H1 (cell line): ENCODE measurements at regions not wholly inside any gene's neighbourhood (a gene's known extent, or its start where the extent isn't known, plus 50 kb on each side); places are given as distances from the start of the nearest gene placed in this dataset.

Experiments
- CTCF ChIA-PET: fragments of 300-600 bp; sonication (Branson Sonifier 250); formaldehyde crosslinking; loops from one replicate; lab custom pipeline; 2021; ENCODE audit not compliant: partially characterized antibody; lab: Charles Lee
- POLR2A ChIA-PET: fragments of 300-600 bp; sonication (Branson Sonifier 250); formaldehyde crosslinking; loops from one replicate; lab custom pipeline; 2021; ENCODE audit warnings: inconsistent platforms; ENCODE audit not compliant: partially characterized antibody; lab: Charles Lee
- DNase-seq, 2 experiments: peaks; one replicate each; pipeline versions ENCODE4 v3.0.0 to v3.0.0-alpha.2; 2010 to 2022; ENCODE audit warnings: low spot score in 2 of 2, low read depth in 1 of 2, mixed read lengths in 1 of 2
- FAIRE-seq: peaks from 2 replicates; lab custom pipeline; 2011; peaks lifted over from hg19 to GRCh38; lab: Jason Lieb, UNC
- H2AFZ ChIP-seq: 2 replicates; pipeline ENCODE4 v1.8.1; 2012; ENCODE audit warnings: low read length, inconsistent platforms
- H2AK5ac ChIP-seq: 2 replicates; pipeline ENCODE4 v1.6.1; 2013; ENCODE audit warnings: low read depth, low read length
- H2BK120ac ChIP-seq: replicated peaks from 2 replicates; pipeline ENCODE3; 2013; ENCODE audit warnings: low read depth, low read length, inconsistent platforms
- H2BK12ac ChIP-seq: 2 replicates; pipeline ENCODE4 v1.6.1; 2013; ENCODE audit warnings: low read depth, low read length
- H2BK15ac ChIP-seq: 2 replicates; pipeline ENCODE4 v1.6.1; 2013; ENCODE audit warnings: low read length
- H2BK20ac ChIP-seq: 2 replicates; pipeline ENCODE4 v1.6.1; 2013; ENCODE audit warnings: low read length
- H2BK5ac ChIP-seq: 2 replicates; pipeline ENCODE4 v1.6.1; 2013; ENCODE audit warnings: low read depth, low read length
- H3K14ac ChIP-seq: 2 replicates; pipeline ENCODE4 v1.6.1; 2013; ENCODE audit warnings: inconsistent platforms; ENCODE audit not compliant: insufficient read length
- H3K18ac ChIP-seq: 2 replicates; pipeline ENCODE4 v1.6.1; 2013; ENCODE audit warnings: low read length; ENCODE audit errors: extremely low read depth
- H3K23ac ChIP-seq: 2 replicates; pipeline ENCODE4 v1.6.1; 2013; ENCODE audit warnings: inconsistent platforms; ENCODE audit not compliant: insufficient read length
- H3K23me2 ChIP-seq: 2 replicates; pipeline ENCODE4 v1.6.1; 2013; ENCODE audit warnings: low read depth, low read length
- H3K27ac ChIP-seq: 2 replicates; pipeline ENCODE4 v1.6.1; 2011; ENCODE audit warnings: low read depth, low read length, inconsistent platforms
- H3K27me3 ChIP-seq, 4 experiments: replicated peaks in 1 of 4; 1 replicate in 1 of 4; 2 replicates in 3 of 4; pipeline versions ENCODE4 v1.6.1 to v1.8.1; 2011 to 2013; ENCODE audit warnings: low read length in 3 of 4, mild to moderate bottlenecking in 3 of 4, inconsistent platforms in 2 of 4, mixed read lengths in 2 of 4, moderate library complexity in 1 of 4; ENCODE audit not compliant: control insufficient read depth in 3 of 4, insufficient read depth in 3 of 4; ENCODE audit errors: extremely low read depth in 1 of 4
- H3K36me3 ChIP-seq, 4 experiments: 2 replicates each; pipeline versions ENCODE4 v1.6.1 to v1.8.1; 2011 to 2013; ENCODE audit warnings: mild to moderate bottlenecking in 4 of 4, low read length in 3 of 4, moderate library complexity in 2 of 4, control low read depth in 1 of 4, inconsistent platforms in 1 of 4; ENCODE audit not compliant: insufficient read depth in 4 of 4, control insufficient read depth in 2 of 4
- H3K4ac ChIP-seq: replicated peaks from 2 replicates; pipeline ENCODE3; 2013; ENCODE audit warnings: low read length, low read depth, mixed read lengths, inconsistent platforms; ENCODE audit not compliant: insufficient read length
- H3K4me1 ChIP-seq, 4 experiments: replicated peaks in 1 of 4; 1 replicate in 1 of 4; 2 replicates in 3 of 4; pipeline versions ENCODE4 v1.6.1 to v1.8.1; 2011 to 2013; ENCODE audit warnings: low read length in 3 of 4, inconsistent platforms in 2 of 4, mixed read lengths in 1 of 4; ENCODE audit not compliant: insufficient read depth in 4 of 4, control insufficient read depth in 3 of 4
- H3K4me2 ChIP-seq, 2 experiments: 2 replicates each; pipeline versions ENCODE4 v1.6.1 to v1.8.1; 2011 to 2013; ENCODE audit warnings: low read depth in 2 of 2, low read length in 2 of 2, control low read depth in 1 of 2, inconsistent platforms in 1 of 2, mild to moderate bottlenecking in 1 of 2; ENCODE audit not compliant: insufficient read depth in 1 of 2
- H3K4me3 ChIP-seq, 4 experiments: fragments of 200-600, 300-600 bp in 1 of 4; sonication (generic), shearing (Covaris generic), sonication (Bioruptor Twin) in 1 of 4; 2 replicates each; pipeline versions ENCODE4 v1.5.1 to v1.8.1; 2011 to 2016; ENCODE audit warnings: low read length in 4 of 4, low read depth in 3 of 4, control low read depth in 2 of 4, inconsistent platforms in 2 of 4, mild to moderate bottlenecking in 2 of 4, mixed read lengths in 1 of 4, moderate library complexity in 1 of 4; ENCODE audit not compliant: insufficient read depth in 2 of 4; ENCODE audit errors: extremely low read depth in 1 of 4
- H3K56ac ChIP-seq: replicated peaks from 2 replicates; pipeline ENCODE3; 2013; ENCODE audit warnings: low read depth, mild to moderate bottlenecking, mixed read lengths, low read length, inconsistent platforms; ENCODE audit not compliant: insufficient read length
- H3K79me1 ChIP-seq: 2 replicates; pipeline ENCODE4 v1.6.1; 2013; ENCODE audit warnings: low read depth, low read length, control low read depth
- H3K79me2 ChIP-seq, 2 experiments: 2 replicates each; pipeline versions ENCODE4 v1.6.1 to v1.8.1; 2012 to 2013; ENCODE audit warnings: low read length in 2 of 2, mild to moderate bottlenecking in 2 of 2, inconsistent platforms in 1 of 2; ENCODE audit not compliant: insufficient read depth in 2 of 2, control insufficient read depth in 1 of 2
- H3K9ac ChIP-seq, 4 experiments: replicated peaks in 1 of 4; 1 replicate in 1 of 4; 2 replicates in 3 of 4; pipeline versions ENCODE4 v1.6.1 to v1.8.1; 2011 to 2013; ENCODE audit warnings: low read depth in 3 of 4, low read length in 3 of 4, control low read depth in 2 of 4, mild to moderate bottlenecking in 2 of 4, moderate library complexity in 2 of 4, inconsistent platforms in 1 of 4; ENCODE audit errors: extremely low read depth in 1 of 4
- H3K9me3 ChIP-seq, 2 experiments: 2 replicates each; pipeline versions ENCODE4 v1.6.1 to v1.8.1; 2012 to 2013; ENCODE audit warnings: mild to moderate bottlenecking in 2 of 2, moderate library complexity in 2 of 2, control low read depth in 1 of 2, inconsistent platforms in 1 of 2, low read depth in 1 of 2, low read length in 1 of 2, mixed read lengths in 1 of 2; ENCODE audit not compliant: insufficient read depth in 2 of 2
- H4K20me1 ChIP-seq, 2 experiments: replicated peaks in 1 of 2; 2 replicates each; pipeline versions ENCODE3 to v1.8.1; 2011 to 2013; ENCODE audit warnings: inconsistent platforms in 2 of 2, low read length in 2 of 2, mild to moderate bottlenecking in 1 of 2; ENCODE audit not compliant: insufficient read depth in 2 of 2, control insufficient read depth in 1 of 2
- H4K5ac ChIP-seq: 2 replicates; pipeline ENCODE4 v1.6.1; 2013; ENCODE audit warnings: low read length, low read depth, mixed read lengths, inconsistent platforms; ENCODE audit not compliant: insufficient read length
- H4K8ac ChIP-seq: 2 replicates; pipeline ENCODE4 v1.8.0; 2013; ENCODE audit warnings: mild to moderate bottlenecking, moderate library complexity, low read length, inconsistent platforms; ENCODE audit not compliant: insufficient read depth; ENCODE audit errors: extremely low read depth
- H4K91ac ChIP-seq: replicated peaks from 2 replicates; pipeline ENCODE3; 2013; ENCODE audit warnings: low read length, mixed read lengths, inconsistent platforms; ENCODE audit not compliant: insufficient read length
- CTCF ChIP-seq, 3 experiments: IDR thresholded peaks; 1 replicate in 2 of 3; 2 replicates in 1 of 3; pipeline versions ENCODE4 v1.5.1 to v1.6.1; 2011; ENCODE audit warnings: low read length in 3 of 3, mild to moderate bottlenecking in 3 of 3, inconsistent platforms in 2 of 3, low read depth in 1 of 3, moderate library complexity in 1 of 3; ENCODE audit not compliant: insufficient read depth in 1 of 3; ENCODE audit errors: control extremely low read depth in 1 of 3
- E2F6 ChIP-seq: IDR thresholded peaks from 2 replicates; pipeline ENCODE4 v1.6.1; 2012; ENCODE audit warnings: inconsistent platforms
- EGR1 ChIP-seq: IDR thresholded peaks from 2 replicates; pipeline ENCODE4 v1.6.1; 2011; ENCODE audit warnings: low read depth, low read length, borderline replicate concordance
- GTF2F1 ChIP-seq: IDR thresholded peaks from 2 replicates; pipeline ENCODE4 v1.6.1; 2012; ENCODE audit warnings: low read depth, low read length, improper control_type of control experiment, borderline replicate concordance
- JUN ChIP-seq: IDR thresholded peaks from 2 replicates; pipeline ENCODE4 v1.6.1; 2011; ENCODE audit warnings: low read depth, mild to moderate bottlenecking, improper control_type of control experiment, low read length
- KDM4A ChIP-seq: IDR thresholded peaks from one replicate; pipeline ENCODE4 v1.7.1; 2012; ENCODE audit warnings: low read depth, mild to moderate bottlenecking, moderate library complexity, low read length, inconsistent platforms; ENCODE audit not compliant: severe bottlenecking
- POLR2AphosphoS5 ChIP-seq: IDR thresholded peaks from 2 replicates; pipeline ENCODE4 v1.6.1; 2011; ENCODE audit warnings: low read depth, low read length
- RAD21 ChIP-seq, 2 experiments: IDR thresholded peaks in 1 of 2; conservative IDR thresholded peaks in 1 of 2; 2 replicates each; pipeline ENCODE4 v1.6.1; 2011; ENCODE audit warnings: low read depth in 2 of 2, low read length in 2 of 2, improper control_type of control experiment in 1 of 2, inconsistent platforms in 1 of 2, mild to moderate bottlenecking in 1 of 2, moderate library complexity in 1 of 2
- SAP30 ChIP-seq: fragments of 300-600 bp; sonication (generic); IDR thresholded peaks from 2 replicates; pipeline ENCODE4 v1.7.1; 2012; ENCODE audit warnings: low read length, moderate library complexity, mild to moderate bottlenecking, inconsistent platforms; ENCODE audit not compliant: insufficient read depth, insufficient replicate concordance
- WGBS, 2 experiments: shearing (Covaris generic) in 1 of 2; methylation state at CpG; one replicate each; pipeline versions ENCODE4 v1.1.6 to v1.1.7; 2013 to 2015; ENCODE audit warnings: low lambda C conversion rate in 2 of 2, mixed read lengths in 2 of 2, inconsistent platforms in 1 of 2, low coverage in 1 of 2, missing lambda C conversion rate in 1 of 2; ENCODE audit not compliant: insufficient replicate concordance in 2 of 2, insufficient coverage in 1 of 2, insufficient read length in 1 of 2; ENCODE audit errors: extremely low coverage in 1 of 2, missing lambda C conversion rate in 1 of 2; 5-methylcytosine and 5-hydroxymethylcytosine counted together

- no peak overlapping the region for H2BK15ac ChIP-seq
- no peak overlapping the region for H3K14ac ChIP-seq
- no peak overlapping the region for H3K18ac ChIP-seq
- H3K79me2 ChIP-seq, result no peaks in the 10 kb centered on the region
- H2BK12ac ChIP-seq, result no peak overlapping the region
- no peaks in the 10 kb centered on the region; a peak in 1 of 4 replicates for H3K9me3 ChIP-seq
- POLR2A ChIA-PET, result no interaction called here
- DNase-seq (no peak), FAIRE-seq (peak; percentile 73)
- H3K9ac ChIP-seq, result no peak overlapping the region
- H3K4me2 ChIP-seq, result no peak overlapping the region
- no peak overlapping the region for H2AK5ac ChIP-seq
- 35% methylated on average over 2 of the region's 2 CpGs; no CpG with 5 or more reads in 1 of the 2 experiments for WGBS, 2 experiments
- H4K91ac ChIP-seq, result no peak overlapping the region
- H3K79me1 ChIP-seq, result no peaks in the 10 kb centered on the region
- no peak overlapping the region for H4K5ac ChIP-seq
- no peaks in the 10 kb centered on the region for H3K23me2 ChIP-seq
- no peak overlapping the region for H3K23ac ChIP-seq
- H3K4me1 ChIP-seq, result no peaks in the 10 kb centered on the region
- H2BK5ac ChIP-seq, result no peak overlapping the region
- H3K27me3 ChIP-seq, result no peaks in the 10 kb centered on the region
- H3K36me3 ChIP-seq, result no peaks in the 10 kb centered on the region
- no peak overlapping the region for H3K4ac ChIP-seq
- H3K27ac ChIP-seq, result no peak overlapping the region
- H4K8ac ChIP-seq, result no peak overlapping the region
- H4K20me1 ChIP-seq, result no peaks in the 10 kb centered on the region
- no peak overlapping the region for H2BK20ac ChIP-seq
- H3K4me3 ChIP-seq, result no peak overlapping the region
- CTCF ChIA-PET, result interaction anchor here (0.6 to 5.6 kb wide), 26 partner anchors 9 to 1309 kb away, joined by 3 to 80 read pairs (median 3); partner anchors contain the start of gene DMRTA1
- no peak overlapping the region for H2AFZ ChIP-seq
- H3K56ac ChIP-seq, result no peak overlapping the region
- H2BK120ac ChIP-seq, result no peak overlapping the region
- TF ChIP-seq JUN (no peak), GTF2F1 (no peak), POLR2AphosphoS5 (no peak), SAP30 (no peak), EGR1 (no peak), RAD21 (IDR thresholded peaks at IDR 0.05 in 1 of 2, conservative IDR thresholded peaks at IDR 0.05 in 1 of 2; ENCODE audit: low read depth in 2 of 2, low read length in 2 of 2) (peak; percentile 92 to 95), KDM4A (no peak), E2F6 (no peak), CTCF (IDR thresholded peaks at IDR 0.05; ENCODE audit: control extremely low read depth in 1 of 3, insufficient read depth in 1 of 3, low read depth in 1 of 3, low read length in 3 of 3) (peak in 2 of 3 experiments; percentile 60 to 79; a peak in 3 of 4 replicates)
Measured at GRCh38 chr9:22307013-22307711, 139.5 kb upstream of the DMRTA1 start.
